HG02610 (cell line): ENCODE measurements at regions not wholly inside any gene's neighbourhood (a gene's known extent, or its start where the extent isn't known, plus 50 kb on each side); places are given as distances from the start of the nearest gene placed in this dataset.

Experiments
- ATAC-seq: cut with Tn5 transposase; IDR thresholded peaks from one replicate; pipeline ENCODE4 v1.9.1; 2021; ENCODE audit warnings: mild to moderate bottlenecking, moderate library complexity; ENCODE audit not compliant: unreplicated experiment

- no peak for ATAC-seq
Observed at GRCh38 chr6:101286146-101286545, 107.4 kb upstream of the GRIK2 start.

- no peak for ATAC-seq
Observed at GRCh38 chr6:101290346-101290745, 103.2 kb upstream of the GRIK2 start.

- ATAC-seq: no peak
Observed at GRCh38 chr6:101294051-101294638, 99.4 kb upstream of the GRIK2 start.

GRCh38 chr6:101294676-101295075, 98.8 kb upstream of the GRIK2 start:
- no peak for ATAC-seq

- no peak for ATAC-seq
Observed at GRCh38 chr6:101296169-101296960, 97.1 kb upstream of the GRIK2 start.

GRCh38 chr6:101302593-101302992, 90.9 kb upstream of the GRIK2 start:
- ATAC-seq: no peak

GRCh38 chr6:101303495-101303894, 90.0 kb upstream of the GRIK2 start:
- ATAC-seq: no peak

- ATAC-seq: no peak
Observed at GRCh38 chr6:101312652-101313051, 80.9 kb upstream of the GRIK2 start.

GRCh38 chr6:101322921-101323320, 70.6 kb upstream of the GRIK2 start:
- no peak for ATAC-seq

GRCh38 chr6:101326411-101326810, 67.1 kb upstream of the GRIK2 start:
- ATAC-seq: no peak

GRCh38 chr6:101341926-101342325, 51.6 kb upstream of the GRIK2 start:
- ATAC-seq: no peak
